ENCODE measurements at regions not wholly inside any gene's neighbourhood (a gene's known extent, or its start where the extent isn't known, plus 50 kb on each side); places are given as distances from the start of the nearest gene placed in this dataset.

GRCh38 chr15:62566248-62566647 lies 401.2 kb upstream of the C2CD4B start:
- no peak for TF ChIP-seq CTCF (IDR thresholded peaks at IDR 0.05; ENCODE audit: control insufficient read depth, insufficient read depth, low read depth, low read length, missing control alignments)
- no peak for DNase-seq (ENCODE audit: low read depth)
- no peak overlapping the region for H3K4me3 ChIP-seq (ENCODE audit: control insufficient read depth, low read depth, low read length)

- no peak overlapping the region for H3K4me3 ChIP-seq (ENCODE audit: control insufficient read depth, low read depth, low read length)
- TF ChIP-seq CTCF (IDR thresholded peaks at IDR 0.05; ENCODE audit: control insufficient read depth, insufficient read depth, low read depth, low read length, missing control alignments), result no peak
- DNase-seq (ENCODE audit: low read depth), result no peak
Observed at GRCh38 chr15:62567501-62567900, 402.4 kb upstream of the C2CD4B start.

- no peak for TF ChIP-seq CTCF (IDR thresholded peaks at IDR 0.05; ENCODE audit: control insufficient read depth, insufficient read depth, low read depth, low read length, missing control alignments)
- DNase-seq (ENCODE audit: low read depth), result no peak
- H3K4me3 ChIP-seq (ENCODE audit: control insufficient read depth, low read depth, low read length), result no peak overlapping the region
Observed at GRCh38 chr15:62568004-62568403, 402.9 kb upstream of the C2CD4B start.

DNA sequence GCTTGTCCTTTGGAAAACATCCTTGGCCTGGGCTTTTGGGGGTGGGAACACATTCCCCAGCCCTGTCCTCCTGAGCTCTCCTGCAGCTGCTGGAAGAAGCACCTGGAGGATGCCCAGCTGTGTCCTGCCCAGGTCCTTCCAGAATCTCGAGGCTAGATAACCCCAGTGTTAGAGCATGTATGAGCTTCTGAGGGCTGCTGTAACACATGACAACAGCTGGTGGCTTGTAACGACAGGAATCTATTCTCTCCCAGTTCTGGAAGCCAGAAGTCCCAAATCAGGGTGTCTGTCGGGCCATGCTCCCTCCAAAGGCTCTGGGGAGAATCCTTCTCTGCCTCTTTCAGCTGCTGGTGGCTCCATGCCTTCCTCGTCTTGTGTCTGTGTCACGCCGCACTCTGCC lies 403.6 kb upstream of the C2CD4B start:
- DNase-seq (ENCODE audit: low read depth), result no peak
- TF ChIP-seq CTCF (IDR thresholded peaks at IDR 0.05; ENCODE audit: control insufficient read depth, insufficient read depth, low read depth, low read length, missing control alignments), result no peak
- H3K4me3 ChIP-seq (ENCODE audit: control insufficient read depth, low read depth, low read length), result no peak overlapping the region

DNA sequence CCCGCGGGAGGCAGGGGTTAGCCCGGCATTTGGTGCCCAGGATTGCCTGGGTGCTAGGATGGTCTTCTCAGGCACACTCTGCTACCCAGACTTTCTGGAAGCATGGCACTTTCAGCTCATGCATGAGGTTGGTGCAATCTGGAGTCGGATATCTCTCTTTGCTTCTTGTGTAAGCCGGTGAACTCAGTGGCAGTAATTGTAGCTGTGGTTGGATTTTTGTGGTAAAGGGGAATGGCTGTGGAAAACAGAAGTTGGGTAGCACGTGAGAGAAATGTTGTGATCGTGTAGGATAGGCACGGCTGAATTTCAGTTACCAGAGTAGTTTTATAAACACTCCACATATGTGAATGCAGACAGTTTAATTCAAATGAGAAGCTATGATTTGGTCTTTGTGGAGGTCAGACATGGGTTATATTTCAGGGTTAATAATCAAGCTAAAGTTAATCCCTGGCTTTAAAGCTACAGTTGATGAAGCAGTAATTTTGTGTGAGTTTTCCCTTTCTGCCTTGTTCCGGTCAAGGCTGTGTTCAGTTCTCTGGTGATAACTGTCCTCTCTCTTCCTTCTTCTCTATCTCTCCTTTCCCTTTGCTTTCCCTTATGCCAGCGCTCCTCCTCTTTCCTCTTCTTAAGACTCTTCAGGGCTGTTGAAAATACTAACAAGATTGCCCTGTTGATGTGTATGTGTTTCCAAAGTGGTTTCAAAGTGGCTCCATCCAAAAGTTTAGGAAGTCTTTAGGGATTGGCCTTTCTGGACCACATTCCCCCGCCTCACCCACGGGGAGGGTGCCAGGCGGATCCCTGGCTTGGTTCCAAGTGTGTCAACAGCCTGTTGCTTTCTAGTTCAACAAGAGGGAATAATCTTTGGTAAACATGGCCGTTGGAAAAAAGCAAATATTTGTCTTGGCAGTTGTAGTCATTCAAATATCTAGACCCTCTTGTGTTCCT lies 404.6 kb upstream of the C2CD4B start:
- DNase-seq (ENCODE audit: low read depth), result peak; percentile 75
- TF ChIP-seq CTCF (IDR thresholded peaks at IDR 0.05; ENCODE audit: control insufficient read depth, insufficient read depth, low read depth, low read length, missing control alignments), result no peak
- H3K4me3 ChIP-seq (ENCODE audit: control insufficient read depth, low read depth, low read length), result no peak overlapping the region

GRCh38 chr15:62570405-62570783 lies 405.3 kb upstream of the C2CD4B start:
- no peak overlapping the region for H3K4me3 ChIP-seq (ENCODE audit: control insufficient read depth, low read depth, low read length)
- DNase-seq (ENCODE audit: low read depth), result no peak
- no peak for TF ChIP-seq CTCF (IDR thresholded peaks at IDR 0.05; ENCODE audit: control insufficient read depth, insufficient read depth, low read depth, low read length, missing control alignments)

Measured in AG09309 (cell line).